ENCODE measurements at regions not wholly inside any gene's neighbourhood (a gene's known extent, or its start where the extent isn't known, plus 50 kb on each side); places are given as distances from the start of the nearest gene placed in this dataset.

DNA sequence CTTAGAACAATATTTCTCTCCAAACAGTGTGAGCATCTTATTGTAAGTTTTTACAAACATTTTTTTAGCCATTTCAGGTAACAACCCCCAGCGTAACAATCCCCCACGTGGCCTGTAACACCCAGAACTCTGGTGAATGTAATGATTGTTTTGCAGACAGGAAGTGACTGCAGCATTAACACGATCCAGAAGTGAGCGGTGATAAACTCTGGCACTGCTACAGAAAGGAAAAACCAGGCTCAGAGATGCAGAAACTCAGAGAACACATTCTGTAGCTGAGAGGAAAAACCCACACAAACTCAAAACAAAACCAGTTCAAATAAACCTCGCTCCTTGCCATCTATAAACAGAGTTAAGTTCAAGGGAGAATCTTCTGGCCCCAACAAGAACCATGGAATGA, 285.7 kb downstream of the FGFR2 start:
- Mint-ChIP-seq H3K4me1 (peaks cover 32% of the 10 kb centered on the region), H3K27ac (no peak overlapping the region), H3K4me3 (no peak overlapping the region), H3K36me3 (ENCODE audit: low read depth) (no peaks in the 10 kb centered on the region), H3K9me3 (peaks cover 2% of the 10 kb centered on the region), H3K27me3 (ENCODE audit: insufficient read depth) (no peaks in the 10 kb centered on the region)
- no peak overlapping the region for H3K27ac ChIP-seq (ENCODE audit: low read depth, low read length)
- peaks cover 6% of the 10 kb centered on the region for H3K9me3 ChIP-seq (ENCODE audit: control insufficient read depth, low read length)
- no peak for DNase-seq
- H3K4me3 ChIP-seq (ENCODE audit: low read length), result no peak overlapping the region
- WGBS, 2 experiments (ENCODE audit: insufficient coverage in 1 of 2, insufficient read length in 1 of 2), result 83 to 84% methylated on average over 4 to 5 of the region's 5 CpGs
- H3K36me3 ChIP-seq (ENCODE audit: control insufficient read depth, insufficient read depth, low read length), result no peaks in the 10 kb centered on the region
- peaks cover 2% of the 10 kb centered on the region for H3K4me1 ChIP-seq (ENCODE audit: control insufficient read depth, insufficient read depth, low read length)
- no peak overlapping the region for H3K9ac ChIP-seq (ENCODE audit: extremely low read depth, low read length, poor library complexity, severe bottlenecking)
- TF ChIP-seq, protein P1, sequence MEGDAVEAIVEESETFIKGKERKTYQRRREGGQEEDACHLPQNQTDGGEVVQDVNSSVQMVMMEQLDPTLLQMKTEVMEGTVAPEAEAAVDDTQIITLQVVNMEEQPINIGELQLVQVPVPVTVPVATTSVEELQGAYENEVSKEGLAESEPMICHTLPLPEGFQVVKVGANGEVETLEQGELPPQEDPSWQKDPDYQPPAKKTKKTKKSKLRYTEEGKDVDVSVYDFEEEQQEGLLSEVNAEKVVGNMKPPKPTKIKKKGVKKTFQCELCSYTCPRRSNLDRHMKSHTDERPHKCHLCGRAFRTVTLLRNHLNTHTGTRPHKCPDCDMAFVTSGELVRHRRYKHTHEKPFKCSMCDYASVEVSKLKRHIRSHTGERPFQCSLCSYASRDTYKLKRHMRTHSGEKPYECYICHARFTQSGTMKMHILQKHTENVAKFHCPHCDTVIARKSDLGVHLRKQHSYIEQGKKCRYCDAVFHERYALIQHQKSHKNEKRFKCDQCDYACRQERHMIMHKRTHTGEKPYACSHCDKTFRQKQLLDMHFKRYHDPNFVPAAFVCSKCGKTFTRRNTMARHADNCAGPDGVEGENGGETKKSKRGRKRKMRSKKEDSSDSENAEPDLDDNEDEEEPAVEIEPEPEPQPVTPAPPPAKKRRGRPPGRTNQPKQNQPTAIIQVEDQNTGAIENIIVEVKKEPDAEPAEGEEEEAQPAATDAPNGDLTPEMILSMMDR (conservative IDR thresholded peaks at IDR 0.05), result no peak
- no peaks in the 10 kb centered on the region for H3K27me3 ChIP-seq (ENCODE audit: control insufficient read depth, insufficient read depth, low read length, poor library complexity, severe bottlenecking)

DNA sequence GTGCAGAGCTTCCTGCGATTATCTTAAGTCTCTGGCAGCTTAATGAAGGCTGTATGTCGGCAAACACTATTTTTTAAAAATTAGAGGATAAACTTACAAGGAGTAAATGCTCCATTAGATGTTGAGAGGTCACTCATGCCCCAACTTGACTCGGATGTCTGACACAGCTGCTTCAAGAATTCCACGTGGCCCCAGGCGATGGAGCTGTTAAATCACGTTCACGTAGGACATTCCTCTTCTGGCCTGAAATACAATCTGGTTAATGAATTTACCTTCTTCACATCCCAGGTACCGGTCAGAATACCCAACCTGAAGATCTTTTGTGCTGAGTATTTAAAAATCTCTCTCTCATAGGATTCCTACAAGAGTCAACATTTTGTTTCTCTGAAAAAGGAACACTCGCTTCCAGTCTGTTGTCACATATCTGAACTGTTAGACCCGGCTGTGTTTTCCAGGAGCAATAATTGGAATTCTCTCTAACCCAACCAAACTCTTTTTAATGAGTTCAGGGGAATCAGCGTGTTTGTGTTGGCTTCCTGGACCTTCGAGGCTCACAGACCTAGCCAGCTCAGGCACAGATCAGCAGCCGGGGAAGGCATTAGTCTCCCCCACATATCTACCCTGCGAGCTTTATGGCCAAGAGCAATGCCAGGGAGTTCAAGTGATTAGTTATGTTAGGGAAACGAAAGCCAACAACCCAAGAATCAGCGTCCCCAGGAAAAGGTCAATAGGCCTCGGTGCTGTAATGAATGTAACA, 284.9 kb downstream of the FGFR2 start:
- H3K4me3 Mint-ChIP-seq, result no peak overlapping the region
- peaks cover 32% of the 10 kb centered on the region for H3K4me1 Mint-ChIP-seq
- H3K9me3 Mint-ChIP-seq, result peaks cover under 1% of the 10 kb centered on the region
- Histone ChIP-seq H3K4me3 (ENCODE audit: low read length) (no peak overlapping the region), H3K9me3 (ENCODE audit: control insufficient read depth, low read length) (peaks cover 6% of the 10 kb centered on the region), H3K9ac (ENCODE audit: extremely low read depth, low read length, poor library complexity, severe bottlenecking) (no peak overlapping the region), H3K4me1 (ENCODE audit: control insufficient read depth, insufficient read depth, low read length) (peaks cover 2% of the 10 kb centered on the region), H3K27me3 (ENCODE audit: control insufficient read depth, insufficient read depth, low read length, poor library complexity, severe bottlenecking) (no peaks in the 10 kb centered on the region), H3K36me3 (ENCODE audit: control insufficient read depth, insufficient read depth, low read length) (no peaks in the 10 kb centered on the region), H3K27ac (ENCODE audit: low read depth, low read length) (no peak overlapping the region)
- H3K27me3 Mint-ChIP-seq (ENCODE audit: insufficient read depth), result no peaks in the 10 kb centered on the region
- TF ChIP-seq, protein P1 (conservative IDR thresholded peaks at IDR 0.05), result no peak
- no peak for DNase-seq
- 88 to 90% methylated on average over 11 to 17 of the region's 17 CpGs for WGBS, 2 experiments (ENCODE audit: insufficient coverage in 1 of 2, insufficient read length in 1 of 2)
- H3K27ac Mint-ChIP-seq, result no peak overlapping the region
- H3K36me3 Mint-ChIP-seq (ENCODE audit: low read depth), result no peaks in the 10 kb centered on the region

DNA sequence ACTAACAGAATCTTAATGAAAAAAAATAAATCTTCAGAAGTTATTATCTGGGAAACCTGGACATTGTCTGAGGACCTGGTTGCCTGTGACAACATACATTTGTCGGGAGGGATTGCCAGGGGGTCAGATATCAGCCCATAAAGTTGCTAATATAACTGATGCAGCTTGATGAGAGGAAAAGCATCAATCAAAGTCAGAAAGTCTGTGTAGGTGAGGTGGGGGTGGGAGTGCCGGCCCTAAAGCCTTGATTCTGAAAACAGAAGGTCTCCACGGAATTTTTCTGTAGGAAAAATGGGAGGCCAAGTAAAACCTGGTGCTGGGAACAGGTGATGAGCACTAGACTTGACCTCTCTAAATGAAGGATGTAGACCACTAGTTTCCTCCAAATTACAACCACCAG, 281.8 kb downstream of the FGFR2 start:
- WGBS, 2 experiments (ENCODE audit: insufficient coverage in 1 of 2, insufficient read length in 1 of 2), result 86 to 100% methylated on average over 1 to 3 of the region's 3 CpGs
- no peak overlapping the region for H3K27ac Mint-ChIP-seq
- no peaks in the 10 kb centered on the region for H3K36me3 ChIP-seq (ENCODE audit: control insufficient read depth, insufficient read depth, low read length)
- H3K4me1 Mint-ChIP-seq, result peaks cover 22% of the 10 kb centered on the region
- H3K4me3 Mint-ChIP-seq, result no peak overlapping the region
- DNase-seq, result no peak
- no peaks in the 10 kb centered on the region for H3K36me3 Mint-ChIP-seq (ENCODE audit: low read depth)
- H3K27ac ChIP-seq (ENCODE audit: low read depth, low read length), result no peak overlapping the region
- H3K9me3 ChIP-seq (ENCODE audit: control insufficient read depth, low read length), result peaks cover 18% of the 10 kb centered on the region
- H3K4me1 ChIP-seq (ENCODE audit: control insufficient read depth, insufficient read depth, low read length), result peaks cover 2% of the 10 kb centered on the region
- peaks cover 3% of the 10 kb centered on the region for H3K9me3 Mint-ChIP-seq
- H3K27me3 ChIP-seq (ENCODE audit: control insufficient read depth, insufficient read depth, low read length, poor library complexity, severe bottlenecking), result no peaks in the 10 kb centered on the region
- TF ChIP-seq, protein P1 (conservative IDR thresholded peaks at IDR 0.05), result no peak
- H3K9ac ChIP-seq (ENCODE audit: extremely low read depth, low read length, poor library complexity, severe bottlenecking), result no peak overlapping the region
- no peak overlapping the region for H3K4me3 ChIP-seq (ENCODE audit: low read length)
- H3K27me3 Mint-ChIP-seq (ENCODE audit: insufficient read depth), result peaks cover 3% of the 10 kb centered on the region
